Transverse colon (tissue), 4 donors: ENCODE measurements at regions not wholly inside any gene's neighbourhood (a gene's known extent, or its start where the extent isn't known, plus 50 kb on each side); places are given as distances from the start of the nearest gene placed in this dataset.

ENCODE experiments used
- DNase-seq: peaks from one replicate; pipeline ENCODE4 v3.0.0-alpha.2; 2019
- H3K27ac ChIP-seq, 4 donors: fragments of 200-600 bp; sonication (generic); 2 replicates each; pipeline ENCODE4 v1.5.1; 2016 to 2018; ENCODE audit warnings: inconsistent platforms in 4 of 4
- H3K27me3 ChIP-seq: fragments of 200-600 bp; sonication (generic); 2 replicates; pipeline ENCODE4 v1.5.1; 2017; ENCODE audit warnings: inconsistent platforms
- H3K36me3 ChIP-seq, 4 donors: fragments of 200-600 bp; sonication (generic); 2 replicates each; pipeline ENCODE4 v1.5.1; 2017 to 2019; ENCODE audit warnings: inconsistent platforms in 4 of 4
- H3K4me1 ChIP-seq, 4 donors: fragments of 200-600 bp; sonication (generic); 2 replicates each; pipeline ENCODE4 v1.5.1; 2017 to 2020; ENCODE audit warnings: inconsistent platforms in 4 of 4
- H3K4me3 ChIP-seq, 4 donors: fragments of 200-600 bp; sonication (generic); 1 replicate in 1 of 4; 2 replicates in 3 of 4; pipeline versions ENCODE4 v1.5.1 to v1.6.1; 2017 to 2019; ENCODE audit warnings: inconsistent platforms in 4 of 4
- H3K9me3 ChIP-seq, 2 donors: fragments of 200-600 bp; sonication (generic); 2 replicates each; pipeline ENCODE4 v1.5.1; 2017 to 2019; ENCODE audit warnings: inconsistent platforms in 2 of 2
- CTCF ChIP-seq, 5 experiments: fragments of 200-600 bp in 3 of 5; fragments of 450-650 bp in 2 of 5; sonication (generic) in 3 of 5; IDR thresholded peaks; 1 replicate in 2 of 5; 2 replicates in 3 of 5; pipeline ENCODE4 v1.5.1; 2016 to 2017; ENCODE audit warnings: antibody characterized with exemption in 5 of 5, inconsistent platforms in 3 of 5, mild to moderate bottlenecking in 2 of 5, moderate library complexity in 1 of 5
- EP300 ChIP-seq: sonication (generic); formaldehyde crosslinking; IDR thresholded peaks from one replicate; pipeline ENCODE4 v1.6.1; 2017; ENCODE audit warnings: antibody characterized with exemption, low read depth
- POLR2A ChIP-seq: fragments of 450-650 bp; IDR thresholded peaks from one replicate; pipeline ENCODE4 v1.6.1; 2016; ENCODE audit warnings: antibody characterized with exemption, mild to moderate bottlenecking, moderate library complexity
- POLR2AphosphoS5 ChIP-seq, 3 donors: sonication (generic); formaldehyde crosslinking; IDR thresholded peaks; one replicate each; pipeline ENCODE4 v1.6.1; 2016; ENCODE audit warnings: antibody characterized with exemption in 3 of 3
- WGBS, 2 donors: methylation state at CpG; one replicate each; pipeline ENCODE4 v1.1.5; 2018; ENCODE audit warnings: low coverage in 1 of 2; 5-methylcytosine and 5-hydroxymethylcytosine counted together
- in situ Hi-C, 4 donors: fragments of 200-750 bp; cut with MboI; loops; one replicate each; pipeline versions ENCODE4 v1.15.0 to v1.15.1; 2017; ENCODE audit warnings: low sequenced_read_pairs in 3 of 4, low pct_ligation_motif_present in 1 of 4, low pct_unique_long_range_greater_than_20kb in 1 of 4
- intact Hi-C: fragments of 100-400 bp; cut with DNase I; formaldehyde crosslinking; loops from one replicate; pipeline ENCODE4 v1.15.1; 2023; ENCODE audit warnings: low total_unique reads

DNA sequence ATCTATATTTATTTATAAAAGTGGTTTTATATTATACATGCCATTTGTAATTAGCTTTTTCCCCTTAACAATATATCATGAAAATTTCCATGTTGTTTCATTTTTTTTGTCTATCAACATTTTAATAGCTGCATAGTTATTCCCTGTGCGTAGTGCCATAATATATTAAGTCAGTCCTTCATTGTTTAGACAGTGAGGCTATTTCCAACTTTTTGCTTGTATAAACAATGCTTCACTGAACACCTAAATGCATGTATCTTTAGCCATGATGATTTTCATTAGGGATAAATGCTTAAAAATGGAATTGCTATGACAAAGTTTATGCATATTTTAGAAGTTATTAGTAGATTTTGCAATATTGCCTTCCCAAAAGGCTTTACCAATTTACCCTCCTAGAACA is 80.7 kb upstream of the STC2 start:
- Histone ChIP-seq H3K9me3 (no peaks in the 10 kb centered on the region), H3K4me1 (no peaks in the 10 kb centered on the region), H3K27me3 (no peaks in the 10 kb centered on the region), H3K4me3 (no peak overlapping the region), H3K36me3 (no peaks in the 10 kb centered on the region), H3K27ac (no peak overlapping the region)
- in situ Hi-C loops, result no loop called here
- TF ChIP-seq POLR2AphosphoS5 (IDR thresholded peaks at IDR 0.05) (no peak), POLR2A (no peak), EP300 (no peak), CTCF (IDR thresholded peaks at IDR 0.05) (no peak)
- 57 to 60% methylated on average over 1 of the region's 1 CpG for WGBS, 2 donors
- no peak for DNase-seq
- intact Hi-C loops, result no loop called here

DNA sequence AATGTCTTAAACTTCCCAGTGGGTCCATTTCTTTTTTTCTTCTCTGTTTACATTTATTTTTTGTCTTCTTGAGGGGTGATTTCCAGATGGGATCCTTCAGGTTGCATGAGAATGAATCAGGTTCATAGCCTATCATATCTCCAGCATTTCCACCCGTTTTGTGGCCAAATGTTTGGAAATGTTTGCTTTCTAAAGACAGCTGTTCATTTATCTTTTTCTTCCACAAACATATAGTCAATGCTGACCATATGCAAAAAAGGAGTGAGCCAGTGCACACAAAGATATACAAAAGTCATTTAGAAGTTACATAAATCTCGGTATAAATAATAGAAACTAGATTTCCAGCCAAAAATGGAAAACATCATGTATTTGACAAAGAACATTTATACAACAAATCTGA is 71.6 kb upstream of the STC2 start:
- no peaks in the 10 kb centered on the region for H3K36me3 ChIP-seq
- intact Hi-C loops, result no loop called here
- H3K9me3 ChIP-seq, result no peaks in the 10 kb centered on the region
- no peaks in the 10 kb centered on the region for H3K4me1 ChIP-seq
- no peak for DNase-seq
- H3K4me3 ChIP-seq, result no peak overlapping the region
- in situ Hi-C loops, result no loop called here
- TF ChIP-seq CTCF (IDR thresholded peaks at IDR 0.05) (no peak), EP300 (no peak), POLR2A (no peak), POLR2AphosphoS5 (IDR thresholded peaks at IDR 0.05) (no peak)
- H3K27ac ChIP-seq, result no peak overlapping the region
- 43% methylated on average over 1 to 2 of the region's 2 CpGs for WGBS, 2 donors
- no peaks in the 10 kb centered on the region for H3K27me3 ChIP-seq

DNA sequence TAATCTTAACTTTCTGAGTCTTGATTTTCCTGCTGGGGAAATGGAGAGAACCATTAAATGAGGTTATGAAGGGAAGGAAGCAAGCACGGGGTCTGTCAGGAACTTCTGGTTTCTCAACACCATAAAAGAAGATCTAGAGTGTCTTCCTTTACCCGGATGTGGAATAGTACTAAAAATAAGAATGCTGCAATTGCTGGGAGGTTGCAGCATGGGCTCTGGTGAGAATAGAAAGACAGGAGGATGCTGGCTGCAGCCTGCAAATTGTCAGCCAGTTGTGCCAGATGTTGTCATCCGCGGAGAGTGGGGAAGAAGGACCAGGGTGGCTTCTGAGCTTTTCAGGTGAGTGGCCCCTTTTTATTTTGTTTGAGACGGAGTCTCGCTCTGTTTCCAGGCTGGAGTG is 69.3 kb upstream of the STC2 start:
- WGBS, 2 donors, result 66 to 73% methylated on average over 3 to 6 of the region's 6 CpGs
- in situ Hi-C loops, result no loop called here

DNA sequence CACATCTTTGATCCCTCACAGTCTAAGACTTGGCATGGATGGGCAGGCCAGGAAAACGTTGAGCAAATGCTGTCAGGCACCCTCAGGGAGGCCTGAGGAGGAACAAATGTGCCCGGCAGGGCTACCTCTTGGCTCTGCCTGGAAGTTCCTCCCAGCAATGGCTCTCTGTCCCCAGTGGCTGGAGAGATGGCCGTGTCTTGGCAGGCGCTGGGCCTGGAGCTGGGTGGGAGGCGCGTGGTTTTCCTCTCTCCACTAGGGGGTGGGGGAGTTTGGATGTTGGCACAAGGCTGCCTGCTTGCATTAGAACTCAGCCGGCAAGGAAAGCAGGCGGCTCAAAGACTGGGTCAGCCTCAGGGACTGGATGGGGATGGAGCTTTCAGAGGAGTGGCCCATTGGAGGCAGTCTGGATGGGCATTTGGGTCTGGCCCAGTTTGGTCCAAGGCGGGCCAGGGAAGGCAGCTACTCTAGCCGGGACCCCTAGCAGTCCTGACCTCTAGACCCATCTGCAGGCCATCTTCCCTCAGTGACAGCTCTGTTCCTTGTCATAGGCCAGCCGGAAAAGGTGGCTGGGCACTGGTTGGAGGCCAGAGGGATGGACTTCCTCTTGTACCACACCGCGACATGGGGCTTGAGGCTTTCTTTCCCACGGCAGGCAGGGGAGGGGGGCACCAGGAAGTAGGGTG is 68.2 kb upstream of the STC2 start:
- WGBS, 2 donors, result 76% methylated on average over 14 of the region's 14 CpGs; no CpG with 5 or more reads in 1 of the 2 donors
- no peaks in the 10 kb centered on the region for H3K4me1 ChIP-seq
- no peak overlapping the region for H3K4me3 ChIP-seq
- no peak for DNase-seq
- no peak overlapping the region for H3K27ac ChIP-seq
- no peaks in the 10 kb centered on the region for H3K27me3 ChIP-seq
- no peaks in the 10 kb centered on the region for H3K36me3 ChIP-seq
- TF ChIP-seq POLR2A (no peak), EP300 (no peak), CTCF (IDR thresholded peaks at IDR 0.05) (no peak), POLR2AphosphoS5 (IDR thresholded peaks at IDR 0.05) (no peak)
- in situ Hi-C loops (no loop called here), intact Hi-C loops (no loop called here)
- peaks cover 5 to 9% of the 10 kb centered on the region in 2 donors for H3K9me3 ChIP-seq

More for the DNA sequence above, 69.3 kb upstream of the STC2 start:
- DNase-seq, result no peak
- TF ChIP-seq CTCF (IDR thresholded peaks at IDR 0.05), result no peak
- no peak for TF ChIP-seq POLR2A
- no peak for TF ChIP-seq POLR2AphosphoS5 (IDR thresholded peaks at IDR 0.05)
- TF ChIP-seq EP300, result no peak
- H3K27ac ChIP-seq, result no peak overlapping the region
- H3K36me3 ChIP-seq, result no peaks in the 10 kb centered on the region
- no peak overlapping the region for H3K4me3 ChIP-seq
- H3K27me3 ChIP-seq, result no peaks in the 10 kb centered on the region
- H3K4me1 ChIP-seq, result no peaks in the 10 kb centered on the region
- intact Hi-C loops, result no loop called here
- peaks cover 0 to 3% of the 10 kb centered on the region in 2 donors for H3K9me3 ChIP-seq
